IMR-90 (cell line): ENCODE measurements at regions not wholly inside any gene's neighbourhood (a gene's known extent, or its start where the extent isn't known, plus 50 kb on each side); places are given as distances from the start of the nearest gene placed in this dataset.

Experiments used
- ATAC-seq: fragments of 200-7000 bp; cut with Tn5 transposase; 2 replicates; pipeline ENCODE4 v1.9.1; 2020; ENCODE audit warnings: low read depth, mild to moderate bottlenecking, moderate library complexity
- BruUV-seq: library from RNA; stranded (reverse); fragments of 400-500 nt; replicated peaks from 2 replicates; lab custom pipeline; 2021; lab: Mats Ljungman, UMichigan
- CTCF ChIA-PET: fragments of 300-600 bp; formaldehyde crosslinking; extraction: SDS; loops from one replicate; lab custom pipeline; 2021; ENCODE audit warnings: antibody characterized with exemption; lab: Yijun Ruan, JAX
- POLR2A ChIA-PET: fragments of 300-600 bp; sonication (Branson Sonifier 250); formaldehyde crosslinking; loops from one replicate; lab custom pipeline; 2022; ENCODE audit warnings: antibody characterized with exemption; ENCODE audit not compliant: unreplicated experiment; lab: Charles Lee
- DNase-seq: peaks from one replicate; pipeline ENCODE4 v3.0.0; 2013
- H2AFZ ChIP-seq: replicated peaks from 2 replicates; pipeline ENCODE3; 2013; ENCODE audit warnings: low read length, mild to moderate bottlenecking; ENCODE audit not compliant: poor library complexity
- H2AK5ac ChIP-seq: 2 replicates; pipeline ENCODE4 v1.6.1; 2013; ENCODE audit warnings: low read depth, low read length, inconsistent platforms
- H2AK9ac ChIP-seq: replicated peaks from 2 replicates; pipeline ENCODE3; 2013; ENCODE audit warnings: mild to moderate bottlenecking, low read depth, low read length, moderate library complexity; ENCODE audit not compliant: poor library complexity
- H2BK120ac ChIP-seq: 2 replicates; pipeline ENCODE4 v1.6.1; 2013; ENCODE audit warnings: low read depth, low read length, inconsistent platforms
- H2BK15ac ChIP-seq: 3 replicates; pipeline ENCODE4 v1.6.1; 2013; ENCODE audit warnings: low read depth, low read length, inconsistent platforms
- H2BK20ac ChIP-seq: 2 replicates; pipeline ENCODE4 v1.6.1; 2013; ENCODE audit warnings: low read depth, mild to moderate bottlenecking, inconsistent platforms, low read length, moderate library complexity
- H2BK5ac ChIP-seq: 2 replicates; pipeline ENCODE4 v1.6.1; 2013; ENCODE audit warnings: mild to moderate bottlenecking, low read depth, low read length, inconsistent platforms; ENCODE audit not compliant: poor library complexity, severe bottlenecking
- H3K14ac ChIP-seq: replicated peaks from 2 replicates; pipeline ENCODE4 v1.6.1; 2013; ENCODE audit warnings: low read depth, low read length, inconsistent platforms
- H3K18ac ChIP-seq: 2 replicates; pipeline ENCODE4 v1.6.1; 2013; ENCODE audit warnings: low read depth, low read length, control low read depth
- H3K23ac ChIP-seq: 2 replicates; pipeline ENCODE4 v1.6.1; 2013; ENCODE audit warnings: low read depth, low read length, inconsistent platforms
- H3K27ac ChIP-seq: 2 replicates; pipeline ENCODE4 v1.5.1; 2013; ENCODE audit warnings: mild to moderate bottlenecking, control low read depth, low read length; ENCODE audit not compliant: insufficient read depth
- H3K27me3 ChIP-seq: 2 replicates; pipeline ENCODE4 v1.6.1; 2013; ENCODE audit warnings: low read length; ENCODE audit not compliant: control insufficient read depth, insufficient read depth
- H3K36me3 ChIP-seq: 2 replicates; pipeline ENCODE4 v1.6.1; 2013; ENCODE audit warnings: low read length, mixed read lengths; ENCODE audit not compliant: control insufficient read depth, insufficient read depth
- H3K4ac ChIP-seq: 2 replicates; pipeline ENCODE4 v1.6.1; 2013; ENCODE audit warnings: low read depth, low read length, inconsistent platforms
- H3K4me1 ChIP-seq: 2 replicates; pipeline ENCODE4 v1.6.1; 2013; ENCODE audit warnings: low read length, mixed read lengths; ENCODE audit not compliant: control insufficient read depth, insufficient read depth
- H3K4me2 ChIP-seq: 2 replicates; pipeline ENCODE4 v1.6.1; 2013; ENCODE audit warnings: low read depth, mild to moderate bottlenecking, control low read depth, low read length, moderate library complexity
- H3K4me3 ChIP-seq: 2 replicates; pipeline ENCODE4 v1.5.1; 2013; ENCODE audit warnings: low read depth, mild to moderate bottlenecking, control low read depth, low read length, moderate library complexity; ENCODE audit not compliant: insufficient read depth
- H3K56ac ChIP-seq: 2 replicates; pipeline ENCODE4 v1.6.1; 2013; ENCODE audit warnings: low read length, inconsistent platforms; ENCODE audit not compliant: insufficient read depth; ENCODE audit errors: extremely low read depth
- H3K79me1 ChIP-seq, 2 experiments: 2 replicates each; pipeline ENCODE4 v1.6.1; 2013; ENCODE audit warnings: low read length in 2 of 2, inconsistent platforms in 1 of 2, low read depth in 1 of 2
- H3K9ac ChIP-seq: 2 replicates; pipeline ENCODE4 v1.6.1; 2013; ENCODE audit warnings: low read depth, low read length, control low read depth
- H3K9me1 ChIP-seq: 2 replicates; pipeline ENCODE4 v1.6.1; 2013; ENCODE audit warnings: low read length, inconsistent platforms; ENCODE audit not compliant: insufficient read depth
- H3K9me3 ChIP-seq: 2 replicates; pipeline ENCODE4 v1.6.1; 2013; ENCODE audit warnings: low read length; ENCODE audit not compliant: control insufficient read depth, insufficient read depth
- H4K20me1 ChIP-seq: 2 replicates; pipeline ENCODE4 v1.6.1; 2013; ENCODE audit warnings: low read length, inconsistent platforms; ENCODE audit not compliant: insufficient read depth
- H4K5ac ChIP-seq: 2 replicates; pipeline ENCODE4 v1.6.1; 2013; ENCODE audit warnings: mild to moderate bottlenecking, low read depth, low read length, control low read depth
- H4K8ac ChIP-seq, 2 experiments: 2 replicates each; pipeline ENCODE4 v1.6.1; 2013; ENCODE audit warnings: low read depth in 2 of 2, low read length in 2 of 2, control low read depth in 1 of 2, inconsistent platforms in 1 of 2
- H4K91ac ChIP-seq: 2 replicates; pipeline ENCODE4 v1.6.1; 2013; ENCODE audit warnings: low read depth, low read length, inconsistent platforms; ENCODE audit not compliant: insufficient read depth
- BHLHE40 ChIP-seq: fragments of 150-350 bp; IDR thresholded peaks from 2 replicates; pipeline ENCODE4 v1.6.1; 2016; ENCODE audit warnings: mild to moderate bottlenecking, low read depth, low read length
- CEBPB ChIP-seq: IDR thresholded peaks from 2 replicates; pipeline ENCODE4 v1.6.1; 2012; ENCODE audit warnings: low read depth, low read length, improper control_type of control experiment
- CHD1 ChIP-seq: IDR thresholded peaks from 2 replicates; pipeline ENCODE4 v1.6.1; 2012; ENCODE audit warnings: low read depth, low read length, improper control_type of control experiment
- FOS ChIP-seq: fragments of 150-350 bp; IDR thresholded peaks from 2 replicates; pipeline ENCODE4 v1.6.1; 2016; ENCODE audit warnings: low read depth, low read length
- MAFK ChIP-seq: IDR thresholded peaks from 2 replicates; pipeline ENCODE4 v1.6.1; 2012; ENCODE audit warnings: low read depth, low read length, improper control_type of control experiment
- NFE2L2 ChIP-seq: fragments of 150-350 bp; IDR thresholded peaks from 2 replicates; pipeline ENCODE4 v1.6.1; 2016; ENCODE audit warnings: low read depth, mild to moderate bottlenecking, low read length
- POLR2A ChIP-seq: IDR thresholded peaks from 2 replicates; pipeline ENCODE4 v1.6.1; 2012; ENCODE audit warnings: mild to moderate bottlenecking, low read depth, low read length
- RAD21 ChIP-seq: IDR thresholded peaks from 2 replicates; pipeline ENCODE4 v1.6.1; 2012; ENCODE audit warnings: low read length, improper control_type of control experiment
- RFX5 ChIP-seq: IDR thresholded peaks from 2 replicates; pipeline ENCODE4 v1.8.0; 2012; ENCODE audit warnings: low read depth, mild to moderate bottlenecking, low read length, moderate library complexity
- SMC3 ChIP-seq: fragments of 150-350 bp; IDR thresholded peaks from 2 replicates; pipeline ENCODE4 v1.6.1; 2016; ENCODE audit warnings: low read depth, mild to moderate bottlenecking, antibody characterized with exemption, low read length, moderate library complexity
- WGBS, 2 experiments: methylation state at CpG; one replicate each; pipeline versions ENCODE4 v1.1.5 to v1.1.7; 2013; ENCODE audit warnings: missing lambda C conversion rate in 2 of 2; ENCODE audit not compliant: insufficient read length in 1 of 2; ENCODE audit errors: extremely low coverage in 2 of 2; 5-methylcytosine and 5-hydroxymethylcytosine counted together
- dilution Hi-C: fragments of 300-500 bp; cut with HindIII; formaldehyde crosslinking; loops from one replicate; pipeline ENCODE4 v1.14.3; 2018; ENCODE audit warnings: low sequenced_read_pairs; ENCODE audit not compliant: unreplicated experiment
- in situ Hi-C: fragments of 300-500 bp; cut with MboI; formaldehyde crosslinking; loops from 3 replicates; pipeline ENCODE4 v1.14.3; 2019; ENCODE audit warnings: low sequenced_read_pairs, inconsistent platforms, mixed read lengths
- intact Hi-C: fragments of 100-400 bp; cut with micrococcal nuclease; formaldehyde crosslinking; loops from 2 replicates; pipeline ENCODE4 v1.10.0; 2022
- TF ChIP-seq, protein P1 (sequence below): fragments of 150-350 bp; IDR thresholded peaks from 2 replicates; pipeline ENCODE4 v1.6.1; 2017; ENCODE audit warnings: mild to moderate bottlenecking, antibody characterized with exemption, low read length, low read depth
- TF ChIP-seq, protein P2 (sequence below): conservative IDR thresholded peaks from 2 replicates; pipeline ENCODE4 v1.5.1; 2012; ENCODE audit warnings: mild to moderate bottlenecking, low read depth, low read length, improper control_type of control experiment
- TF ChIP-seq, protein P3 (sequence below): fragments of 150-350 bp; IDR thresholded peaks from 2 replicates; pipeline ENCODE4 v1.6.1; 2016; ENCODE audit warnings: low read depth, mild to moderate bottlenecking, low read length, moderate library complexity, borderline replicate concordance

DNA sequence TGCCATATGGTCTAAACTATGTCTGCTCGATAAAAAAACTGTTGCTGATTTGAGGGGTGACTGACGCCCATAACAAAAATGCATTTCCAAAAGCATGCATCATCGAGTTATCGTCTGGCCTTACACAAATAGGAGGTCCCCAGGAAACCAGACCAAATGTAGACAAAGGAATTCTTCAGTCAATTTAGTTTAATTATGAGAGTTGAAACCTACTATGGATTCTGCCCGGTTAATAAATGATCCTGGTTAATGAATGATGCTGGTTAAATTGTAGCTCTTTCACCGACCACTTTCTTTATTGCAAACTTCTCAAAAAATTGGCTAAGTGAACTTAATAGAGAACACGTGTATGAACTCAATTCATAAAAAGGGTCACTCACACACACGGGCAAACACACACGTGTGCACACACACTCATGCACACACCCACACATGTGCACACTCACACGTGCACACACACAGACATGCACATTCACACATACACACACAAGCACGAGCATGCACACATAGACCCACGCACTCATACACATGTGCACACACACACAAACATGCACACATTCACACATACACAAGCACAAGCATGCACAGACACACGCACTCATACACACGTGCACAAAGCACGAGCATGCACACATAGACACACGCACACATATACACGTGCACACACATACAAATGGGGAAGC is 59.0 kb upstream of the SALL3 start:
- no peak overlapping the region for H2BK20ac ChIP-seq
- no peak overlapping the region for H3K56ac ChIP-seq
- dilution Hi-C loops: no loop called here
- ChIA-PET POLR2A (no interaction called here), CTCF (no interaction called here)
- peaks cover 40% of the 10 kb centered on the region for H3K9me3 ChIP-seq
- no peak overlapping the region for H3K4me3 ChIP-seq
- no peak overlapping the region for H2BK15ac ChIP-seq
- H4K5ac ChIP-seq: no peak overlapping the region
- no peak overlapping the region for H2AFZ ChIP-seq
- H3K23ac ChIP-seq: no peak overlapping the region
- H3K9me1 ChIP-seq: no peaks in the 10 kb centered on the region
- no peak overlapping the region for H3K9ac ChIP-seq
- H3K36me3 ChIP-seq: no peaks in the 10 kb centered on the region
- no peak overlapping the region for H2AK5ac ChIP-seq
- H3K4me2 ChIP-seq: no peak overlapping the region
- no peak overlapping the region for H2BK120ac ChIP-seq
- no peak for DNase-seq
- TF ChIP-seq POLR2A (no peak), BHLHE40 (no peak), FOS (no peak), CHD1 (no peak), NFE2L2 (no peak), RFX5 (no peak), SMC3 (no peak), RAD21 (no peak), MAFK (no peak), CEBPB (no peak)
- TF ChIP-seq, protein P1, sequence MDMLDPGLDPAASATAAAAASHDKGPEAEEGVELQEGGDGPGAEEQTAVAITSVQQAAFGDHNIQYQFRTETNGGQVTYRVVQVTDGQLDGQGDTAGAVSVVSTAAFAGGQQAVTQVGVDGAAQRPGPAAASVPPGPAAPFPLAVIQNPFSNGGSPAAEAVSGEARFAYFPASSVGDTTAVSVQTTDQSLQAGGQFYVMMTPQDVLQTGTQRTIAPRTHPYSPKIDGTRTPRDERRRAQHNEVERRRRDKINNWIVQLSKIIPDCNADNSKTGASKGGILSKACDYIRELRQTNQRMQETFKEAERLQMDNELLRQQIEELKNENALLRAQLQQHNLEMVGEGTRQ: no peak
- TF ChIP-seq, protein P2, sequence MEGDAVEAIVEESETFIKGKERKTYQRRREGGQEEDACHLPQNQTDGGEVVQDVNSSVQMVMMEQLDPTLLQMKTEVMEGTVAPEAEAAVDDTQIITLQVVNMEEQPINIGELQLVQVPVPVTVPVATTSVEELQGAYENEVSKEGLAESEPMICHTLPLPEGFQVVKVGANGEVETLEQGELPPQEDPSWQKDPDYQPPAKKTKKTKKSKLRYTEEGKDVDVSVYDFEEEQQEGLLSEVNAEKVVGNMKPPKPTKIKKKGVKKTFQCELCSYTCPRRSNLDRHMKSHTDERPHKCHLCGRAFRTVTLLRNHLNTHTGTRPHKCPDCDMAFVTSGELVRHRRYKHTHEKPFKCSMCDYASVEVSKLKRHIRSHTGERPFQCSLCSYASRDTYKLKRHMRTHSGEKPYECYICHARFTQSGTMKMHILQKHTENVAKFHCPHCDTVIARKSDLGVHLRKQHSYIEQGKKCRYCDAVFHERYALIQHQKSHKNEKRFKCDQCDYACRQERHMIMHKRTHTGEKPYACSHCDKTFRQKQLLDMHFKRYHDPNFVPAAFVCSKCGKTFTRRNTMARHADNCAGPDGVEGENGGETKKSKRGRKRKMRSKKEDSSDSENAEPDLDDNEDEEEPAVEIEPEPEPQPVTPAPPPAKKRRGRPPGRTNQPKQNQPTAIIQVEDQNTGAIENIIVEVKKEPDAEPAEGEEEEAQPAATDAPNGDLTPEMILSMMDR: no peak
- TF ChIP-seq, protein P3, sequence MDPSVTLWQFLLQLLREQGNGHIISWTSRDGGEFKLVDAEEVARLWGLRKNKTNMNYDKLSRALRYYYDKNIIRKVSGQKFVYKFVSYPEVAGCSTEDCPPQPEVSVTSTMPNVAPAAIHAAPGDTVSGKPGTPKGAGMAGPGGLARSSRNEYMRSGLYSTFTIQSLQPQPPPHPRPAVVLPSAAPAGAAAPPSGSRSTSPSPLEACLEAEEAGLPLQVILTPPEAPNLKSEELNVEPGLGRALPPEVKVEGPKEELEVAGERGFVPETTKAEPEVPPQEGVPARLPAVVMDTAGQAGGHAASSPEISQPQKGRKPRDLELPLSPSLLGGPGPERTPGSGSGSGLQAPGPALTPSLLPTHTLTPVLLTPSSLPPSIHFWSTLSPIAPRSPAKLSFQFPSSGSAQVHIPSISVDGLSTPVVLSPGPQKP: no peak
- H4K91ac ChIP-seq: no peak overlapping the region
- no peak overlapping the region for H3K4ac ChIP-seq
- no peaks in the 10 kb centered on the region for H3K4me1 ChIP-seq
- H3K18ac ChIP-seq: no peak overlapping the region
- H3K27me3 ChIP-seq: no peaks in the 10 kb centered on the region
- 74% methylated on average over 6 of the region's 17 CpGs; no CpG with 5 or more reads in 1 of the 2 experiments for WGBS, 2 experiments
- H3K79me1 ChIP-seq: no peaks in the 10 kb centered on the region
- no peak for ATAC-seq
- no peak overlapping the region for H4K8ac ChIP-seq
- H3K27ac ChIP-seq: no peak overlapping the region
- H4K20me1 ChIP-seq: no peaks in the 10 kb centered on the region
- intact Hi-C loops: no loop called here
- no TSS peak for BruUV-seq
- in situ Hi-C loops: no loop called here
- no peak overlapping the region for H2BK5ac ChIP-seq
- no peak overlapping the region for H3K14ac ChIP-seq
- H2AK9ac ChIP-seq: no peak overlapping the region
